Fibroblast of pulmonary artery (primary cell): ENCODE measurements at regions not wholly inside any gene's neighbourhood (a gene's known extent, or its start where the extent isn't known, plus 50 kb on each side); places are given as distances from the start of the nearest gene placed in this dataset.
A peak's percentile ranks its signal among the peaks of the same experiment; 100 is the strongest.
"Not testable (repeated sequence)": the region's sequence is repeated elsewhere in the genome, so short reads cannot be mapped to it uniquely, and the experiment has no call there.

Experiments used
- DNase-seq: peaks from one replicate; pipeline ENCODE4 v3.0.0-alpha.2; 2010; ENCODE audit warnings: low read depth
- H3K4me3 ChIP-seq: replicated peaks from 2 replicates; pipeline ENCODE4 v1.5.1; 2011; ENCODE audit warnings: low read depth, mild to moderate bottlenecking, control low read depth, low read length, moderate library complexity
- CTCF ChIP-seq: IDR thresholded peaks from 2 replicates; pipeline ENCODE4 v1.5.1; 2011; ENCODE audit warnings: mild to moderate bottlenecking, control low read depth, low read length, inconsistent platforms; ENCODE audit errors: missing control alignments

DNA sequence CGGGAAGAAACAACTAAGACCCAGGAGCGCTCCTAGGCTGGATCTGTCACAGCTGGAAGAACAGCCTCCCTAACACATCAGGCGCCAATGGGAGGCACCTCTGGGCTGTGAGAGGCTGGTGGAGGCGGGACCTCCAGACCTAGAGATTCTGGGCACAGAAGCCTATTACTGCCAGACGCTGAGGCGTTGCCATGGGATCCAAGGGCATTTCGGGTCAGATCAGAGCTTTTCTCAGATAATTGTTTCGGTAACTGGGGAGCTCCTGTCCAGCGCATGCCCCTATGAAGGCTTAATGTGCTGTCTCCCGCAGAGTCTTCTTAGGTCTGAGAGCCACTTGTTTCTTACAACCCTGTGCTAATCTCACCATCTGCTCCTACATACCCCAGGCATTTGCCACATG, 339.2 kb downstream of the ZNF716 start:
- TF ChIP-seq CTCF: no peak
- no peak overlapping the region for H3K4me3 ChIP-seq

GRCh38 chr7:57819491-57819981, 369.6 kb downstream of the ZNF716 start:
- no peak for TF ChIP-seq CTCF
- H3K4me3 ChIP-seq: no peak overlapping the region
- DNase-seq: no peak

More for the DNA sequence above, 339.2 kb downstream of the ZNF716 start:
- DNase-seq: no peak

DNA sequence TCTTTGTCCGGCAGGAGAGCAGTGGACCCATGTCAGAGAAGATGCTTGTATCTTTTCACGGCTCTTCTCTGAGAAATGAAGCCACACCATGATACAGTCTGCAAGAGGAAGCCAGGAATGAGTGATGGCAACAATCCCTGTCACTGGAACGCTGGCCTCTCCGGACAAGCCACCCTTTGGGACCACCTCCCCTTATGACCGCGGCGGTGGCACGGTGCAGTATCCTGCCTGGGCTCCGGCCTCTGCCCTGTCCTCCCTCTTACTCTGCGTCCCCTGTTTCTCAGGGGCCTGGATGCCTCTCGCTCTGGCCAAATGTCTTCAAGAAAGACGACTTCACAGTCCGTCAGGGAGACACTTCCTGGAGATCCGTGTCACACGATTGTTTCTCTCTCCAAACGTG, 370.5 kb downstream of the ZNF716 start:
- DNase-seq: no peak
- no peak for TF ChIP-seq CTCF
- H3K4me3 ChIP-seq: no peak overlapping the region

DNA sequence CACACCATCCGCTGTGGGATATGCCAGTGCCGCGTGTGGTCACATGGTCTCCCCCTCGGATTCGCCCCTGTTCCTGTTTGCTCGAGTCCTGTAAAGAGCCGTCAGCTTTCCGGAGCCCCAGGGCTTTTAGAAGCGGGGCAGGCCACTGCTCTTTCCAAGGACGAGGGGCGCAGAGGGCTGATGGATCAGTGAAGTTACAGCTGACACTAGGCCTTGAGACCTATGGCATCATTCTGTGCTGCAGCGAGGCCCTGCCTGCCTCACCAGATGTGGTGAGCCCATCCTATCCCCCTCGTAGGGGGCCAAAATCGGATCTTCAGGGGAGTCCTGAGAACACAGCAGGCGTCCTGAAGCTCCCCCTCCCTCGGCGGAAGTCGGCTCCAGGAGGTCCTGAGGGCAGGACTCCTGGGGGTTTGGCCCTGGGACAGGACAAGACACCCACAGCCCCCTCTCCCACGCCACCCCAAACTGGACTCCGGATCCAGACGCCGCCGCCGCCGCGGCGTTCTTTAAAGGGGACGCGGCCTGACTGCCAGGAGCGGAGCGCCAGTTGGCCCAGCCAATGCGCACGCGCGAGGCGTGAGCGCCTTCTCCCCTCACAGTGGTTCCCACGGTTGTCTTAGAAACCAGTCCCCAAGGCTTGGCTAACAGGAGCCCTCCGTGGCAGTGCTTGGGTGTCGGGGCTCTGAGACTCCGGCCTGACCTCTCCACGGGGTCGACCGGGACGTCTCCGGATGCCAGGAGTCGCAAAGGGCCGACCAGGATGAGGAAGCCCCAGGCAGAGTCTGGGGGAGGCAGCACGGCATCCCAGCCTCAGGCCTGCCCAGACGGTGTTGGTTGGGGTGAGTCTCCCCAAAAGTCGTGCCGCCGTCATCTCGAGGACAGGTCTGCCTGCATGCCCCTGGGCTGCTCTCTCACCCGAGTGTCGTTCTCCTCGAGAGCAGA, 371.7 kb downstream of the ZNF716 start:
- no peak overlapping the region for H3K4me3 ChIP-seq
- no peak for DNase-seq
- no peak for TF ChIP-seq CTCF

- DNase-seq, H3K4me3 ChIP-seq: not testable (repeated sequence)
Measured at GRCh38 chr7:57826548-57826947, 376.6 kb downstream of the ZNF716 start.

- not testable (repeated sequence) for H3K4me3 ChIP-seq, DNase-seq
Measured at GRCh38 chr7:57835161-57835560, 385.2 kb downstream of the ZNF716 start.

DNA sequence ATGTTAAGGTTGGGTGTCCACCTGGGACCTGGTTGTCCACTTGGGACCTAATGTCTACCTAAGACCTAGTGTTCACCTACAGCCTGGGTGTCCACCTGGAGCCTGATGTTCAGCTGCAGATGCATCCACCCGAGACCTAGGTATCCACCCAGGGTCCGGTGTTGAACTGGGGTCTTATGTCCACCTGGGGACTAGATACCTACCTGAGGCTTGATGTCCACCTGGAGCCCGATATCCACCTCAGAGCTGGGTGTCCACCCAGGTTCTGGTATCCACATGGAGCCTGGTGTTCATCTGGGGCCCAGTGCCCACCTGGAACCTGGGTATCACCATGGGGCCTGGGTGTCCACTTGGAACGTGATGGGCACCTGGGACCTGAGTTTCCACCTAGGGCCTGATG, 389.2 kb downstream of the ZNF716 start:
- not testable (repeated sequence) for DNase-seq, H3K4me3 ChIP-seq

DNA sequence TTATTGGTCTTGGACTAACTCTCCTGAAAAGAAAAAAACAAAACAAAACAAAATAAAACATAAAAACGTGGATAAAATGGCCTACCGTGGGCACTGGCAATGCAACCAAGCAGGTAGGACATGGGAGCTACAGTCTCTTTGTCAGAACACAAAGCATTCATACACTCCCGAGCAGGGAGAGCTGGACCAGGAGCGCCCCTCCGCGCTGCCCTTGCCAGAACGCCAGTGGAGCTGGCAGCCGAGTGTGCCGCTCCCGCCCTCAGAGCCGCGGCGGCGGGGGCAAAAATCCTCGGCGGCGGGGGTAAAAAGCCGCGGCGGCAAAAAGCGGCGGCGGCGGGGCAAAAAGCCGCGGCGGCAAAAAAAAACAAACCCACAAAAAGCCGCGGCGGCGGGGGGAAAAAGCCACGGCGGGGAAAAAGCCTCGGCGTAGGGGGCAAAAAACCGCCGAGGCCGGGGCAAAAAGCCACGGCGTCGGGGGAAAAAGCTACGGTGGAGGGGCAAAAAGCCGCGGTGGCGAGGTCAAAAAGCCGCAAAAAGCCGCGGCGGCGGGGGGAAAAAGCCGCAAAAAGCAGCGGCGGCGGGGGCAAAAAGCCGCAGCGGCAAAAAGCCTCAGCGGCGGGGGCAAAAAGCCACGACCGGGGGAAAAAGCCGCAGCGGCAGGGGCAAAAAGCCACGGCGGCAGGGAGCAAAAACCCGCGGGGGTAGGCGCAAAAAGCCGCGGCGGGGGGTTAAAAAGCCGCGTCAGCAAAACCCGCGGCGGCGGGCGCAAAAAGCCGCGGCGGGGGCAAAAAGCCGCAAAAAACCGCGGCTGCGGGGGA, 418.1 kb downstream of the ZNF716 start:
- TF ChIP-seq CTCF: no peak

More for the DNA sequence above, 418.1 kb downstream of the ZNF716 start:
- H3K4me3 ChIP-seq: peak overlapping the region; percentile 38
- peak; percentile 2 for DNase-seq
